GM21619 (cell line): ENCODE measurements at regions not wholly inside any gene's neighbourhood (a gene's known extent, or its start where the extent isn't known, plus 50 kb on each side); places are given as distances from the start of the nearest gene placed in this dataset.

ENCODE experiments used
- ATAC-seq: cut with Tn5 transposase; IDR thresholded peaks from one replicate; pipeline ENCODE4 v1.9.1; 2021; ENCODE audit not compliant: unreplicated experiment

- no peak for ATAC-seq
These were observed 116.1 kb upstream of the CPSF6 start for GRCh38 chr12:69123311-69123710.

GRCh38 chr12:69123919-69124638, 115.3 kb upstream of the CPSF6 start:
- ATAC-seq, result no peak

- ATAC-seq, result no peak
These were observed 110.4 kb upstream of the CPSF6 start for GRCh38 chr12:69129017-69129416.

GRCh38 chr12:69129564-69129963, 109.8 kb upstream of the CPSF6 start:
- ATAC-seq, result no peak

- ATAC-seq, result no peak
These were observed 109.3 kb upstream of the CPSF6 start for GRCh38 chr12:69130064-69130463.

- no peak for ATAC-seq
These were observed 108.3 kb upstream of the CPSF6 start for GRCh38 chr12:69131077-69131476.

- no peak for ATAC-seq
These were observed 102.3 kb upstream of the CPSF6 start for GRCh38 chr12:69136931-69137613.

GRCh38 chr12:69141074-69141473, 98.3 kb upstream of the CPSF6 start:
- ATAC-seq, result no peak

GRCh38 chr12:69149270-69149669, 90.1 kb upstream of the CPSF6 start:
- no peak for ATAC-seq

GRCh38 chr12:69150083-69150795, 89.1 kb upstream of the CPSF6 start:
- no peak for ATAC-seq

GRCh38 chr12:69150796-69151127, 88.6 kb upstream of the CPSF6 start:
- ATAC-seq, result no peak

GRCh38 chr12:69151254-69151764, 88.1 kb upstream of the CPSF6 start:
- ATAC-seq, result no peak

- ATAC-seq, result peak; percentile 32
These were observed 84.6 kb upstream of the CPSF6 start for GRCh38 chr12:69154585-69155363.

GRCh38 chr12:69157023-69157655, 82.2 kb upstream of the CPSF6 start:
- peak; percentile 96 for ATAC-seq

- peak; percentile 60 for ATAC-seq
These were observed 77.5 kb upstream of the CPSF6 start for GRCh38 chr12:69161829-69162228.

- no peak for ATAC-seq
These were observed 75.5 kb upstream of the CPSF6 start for GRCh38 chr12:69163681-69164362.

GRCh38 chr12:69167648-69168165, 71.7 kb upstream of the CPSF6 start:
- no peak for ATAC-seq

- ATAC-seq, result no peak
These were observed 71.0 kb upstream of the CPSF6 start for GRCh38 chr12:69168363-69168762.

- no peak for ATAC-seq
These were observed 70.5 kb upstream of the CPSF6 start for GRCh38 chr12:69168828-69169227.

- no peak for ATAC-seq
These were observed 69.1 kb upstream of the CPSF6 start for GRCh38 chr12:69170293-69170692.
